NT2/D1 (cell line): ENCODE measurements at regions not wholly inside any gene's neighbourhood (a gene's known extent, or its start where the extent isn't known, plus 50 kb on each side); places are given as distances from the start of the nearest gene placed in this dataset.

ENCODE experiments used
- SUZ12 ChIP-seq: IDR thresholded peaks from 2 replicates; pipeline ENCODE4 v1.6.1; 2011; ENCODE audit not compliant: insufficient read length, insufficient read depth; ENCODE audit errors: extremely low read depth
- YY1 ChIP-seq: IDR thresholded peaks from 2 replicates; pipeline ENCODE4 v1.6.1; 2011; ENCODE audit not compliant: insufficient read length, insufficient read depth
- ZNF274 ChIP-seq: IDR thresholded peaks from 2 replicates; pipeline ENCODE4 v1.6.1; 2011; ENCODE audit warnings: mild to moderate bottlenecking, low read depth, low read length

DNA sequence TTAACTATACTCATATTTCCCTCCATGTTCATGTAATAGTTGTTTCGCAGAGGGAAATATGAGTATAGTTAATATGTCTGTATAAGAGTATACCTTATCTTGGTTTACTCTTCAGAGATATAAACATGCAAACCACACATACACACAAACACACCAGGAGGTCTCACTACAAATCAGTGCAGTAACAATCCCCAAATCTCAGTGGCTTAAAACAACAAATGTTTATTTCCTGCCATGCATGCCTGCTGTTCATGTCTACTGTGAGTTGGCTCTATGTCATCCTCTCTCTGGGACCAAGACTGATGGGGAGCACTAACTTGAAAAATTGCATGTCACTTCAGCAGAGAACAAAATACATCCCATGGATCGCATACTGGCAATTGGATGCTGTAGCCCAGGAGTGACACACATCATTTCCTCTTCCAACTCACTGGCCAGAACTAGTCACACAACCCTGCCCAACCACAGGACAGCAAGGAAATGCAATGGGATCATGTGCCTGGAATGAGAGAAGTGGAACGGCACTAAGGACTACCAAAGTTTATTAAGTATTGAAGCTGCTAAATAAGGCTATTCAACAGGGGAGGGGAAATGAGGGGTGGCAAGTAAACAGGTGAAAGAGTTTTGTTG lies 89.0 kb upstream of the DTNBP1 start:
- TF ChIP-seq ZNF274 (no peak), YY1 (no peak), SUZ12 (no peak)
